RPMI8226 (cell line): ENCODE measurements at regions not wholly inside any gene's neighbourhood (a gene's known extent, or its start where the extent isn't known, plus 50 kb on each side); places are given as distances from the start of the nearest gene placed in this dataset.
A peak's percentile ranks its signal among the peaks of the same experiment; 100 is the strongest.

Experiments used
- DNase-seq: peaks from one replicate; pipeline ENCODE4 v3.0.0-alpha.2; 2015

DNA sequence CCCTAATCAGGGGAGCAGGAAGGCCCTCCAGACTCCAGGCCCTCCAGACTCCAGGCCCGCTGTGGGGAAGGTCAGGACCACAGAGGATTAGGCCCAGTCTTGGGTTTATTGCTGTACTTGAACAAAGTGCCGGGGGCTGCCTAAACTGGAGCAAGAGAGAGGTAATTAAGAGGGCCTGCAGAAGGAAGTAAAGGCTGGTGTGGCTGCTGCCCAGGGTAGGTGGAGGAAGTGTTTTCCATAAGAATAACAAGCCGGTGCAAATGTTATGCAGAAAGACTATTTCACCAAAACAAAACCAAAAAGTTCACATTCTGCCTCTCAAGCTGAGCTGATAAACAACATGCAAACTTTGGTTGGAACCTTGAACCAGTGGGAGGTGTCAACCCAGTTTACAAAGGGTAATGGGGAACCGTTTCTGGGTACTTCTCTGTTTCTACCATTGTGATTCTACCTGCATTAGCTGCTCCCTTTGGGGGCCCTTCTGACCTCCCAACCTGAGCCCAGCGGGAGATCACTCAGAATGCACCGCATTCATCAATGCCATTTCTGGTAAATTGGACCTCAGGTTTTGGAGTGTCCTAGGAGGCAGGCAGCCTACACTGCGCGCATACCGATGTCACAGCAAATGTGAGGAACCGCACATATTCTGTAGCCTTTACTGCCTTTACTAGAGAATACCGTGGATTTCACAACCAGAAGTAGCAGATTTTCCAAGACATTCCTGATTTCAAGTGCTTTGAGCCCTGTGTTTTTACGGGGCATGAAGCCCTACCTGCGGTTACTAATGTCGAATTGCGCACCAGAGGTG, 59.7 kb upstream of the BCOR start:
- DNase-seq = no peak

DNA sequence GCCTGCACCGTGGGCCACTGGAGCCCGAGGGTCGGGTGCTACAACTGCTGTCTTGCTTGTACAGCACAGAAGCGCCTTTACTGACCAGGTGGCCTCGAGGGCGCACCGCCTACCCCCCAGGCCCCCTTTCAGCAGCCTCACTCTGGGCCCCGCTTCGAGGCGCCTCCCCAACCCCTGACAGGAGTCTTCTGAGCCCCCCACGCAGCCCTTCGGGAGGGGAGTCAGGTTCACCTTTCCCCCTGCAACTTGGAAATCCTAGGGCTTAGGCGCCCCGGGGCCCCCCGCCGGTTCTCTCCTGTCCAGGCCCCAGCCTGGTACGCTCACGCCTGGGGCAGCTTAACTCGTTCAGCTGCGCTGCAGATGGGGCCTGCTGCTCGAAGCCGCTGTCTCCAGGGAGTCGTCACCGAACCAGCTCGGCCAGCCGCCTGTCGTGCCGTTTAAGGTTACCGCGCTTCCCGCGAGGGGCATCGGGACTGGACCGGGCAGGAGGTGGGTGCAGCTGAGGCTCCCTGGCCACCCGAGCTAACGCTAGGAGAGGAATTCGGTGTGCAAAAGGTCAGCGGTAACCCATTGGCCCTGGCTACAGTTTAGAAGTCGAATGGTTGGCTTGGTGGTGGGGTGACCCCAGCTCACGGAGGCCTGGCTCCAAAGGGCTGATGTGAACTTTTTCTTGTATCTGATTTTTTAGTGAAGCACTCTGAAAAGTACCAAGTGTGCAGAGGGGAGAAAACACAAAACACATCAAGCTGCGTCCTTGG, 58.9 kb upstream of the BCOR start:
- DNase-seq = no peak

DNA sequence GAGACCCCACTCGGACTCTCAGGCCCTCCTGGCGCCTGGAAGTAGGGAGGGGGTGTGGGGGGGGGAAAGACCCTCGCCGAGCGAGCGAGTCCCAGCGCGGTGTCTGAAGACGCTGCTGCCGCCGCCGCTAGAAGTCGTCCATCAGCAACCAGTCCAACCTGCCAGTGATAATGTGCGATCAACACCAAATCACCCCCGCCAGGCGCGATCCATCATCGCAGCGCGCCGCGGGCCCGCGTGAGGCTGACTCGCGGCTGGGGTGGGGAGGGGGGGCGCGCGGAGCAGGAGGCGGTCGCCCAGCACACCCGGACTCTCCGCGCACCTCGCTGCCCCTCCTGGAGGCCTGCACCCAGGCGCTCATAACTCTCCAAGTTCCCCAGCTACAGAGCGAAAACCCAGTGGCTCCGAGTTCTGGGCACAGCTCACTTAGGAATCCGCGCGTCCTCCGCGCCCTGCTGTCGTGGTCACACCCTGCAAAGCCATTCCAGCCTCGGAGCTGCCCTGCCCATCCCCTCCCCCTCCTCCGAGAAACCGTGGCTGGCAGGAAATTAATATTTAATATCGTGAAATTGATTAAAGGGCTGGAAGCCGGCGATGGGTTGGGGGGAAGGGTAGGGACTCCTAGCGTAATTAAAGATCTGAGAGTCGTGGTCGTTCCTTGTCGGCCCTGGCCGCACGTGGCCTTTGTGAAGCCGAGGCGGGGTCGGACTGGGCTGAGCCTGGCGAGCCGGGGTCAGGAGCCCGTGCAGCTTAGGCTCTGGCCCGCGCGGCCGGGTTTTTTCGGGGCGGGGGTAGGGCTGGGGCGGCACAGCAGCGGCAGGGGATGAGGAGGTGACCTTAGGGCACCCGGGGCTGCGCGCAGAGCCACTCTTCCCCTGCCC, 58.1 kb upstream of the BCOR start:
- DNase-seq = no peak

DNA sequence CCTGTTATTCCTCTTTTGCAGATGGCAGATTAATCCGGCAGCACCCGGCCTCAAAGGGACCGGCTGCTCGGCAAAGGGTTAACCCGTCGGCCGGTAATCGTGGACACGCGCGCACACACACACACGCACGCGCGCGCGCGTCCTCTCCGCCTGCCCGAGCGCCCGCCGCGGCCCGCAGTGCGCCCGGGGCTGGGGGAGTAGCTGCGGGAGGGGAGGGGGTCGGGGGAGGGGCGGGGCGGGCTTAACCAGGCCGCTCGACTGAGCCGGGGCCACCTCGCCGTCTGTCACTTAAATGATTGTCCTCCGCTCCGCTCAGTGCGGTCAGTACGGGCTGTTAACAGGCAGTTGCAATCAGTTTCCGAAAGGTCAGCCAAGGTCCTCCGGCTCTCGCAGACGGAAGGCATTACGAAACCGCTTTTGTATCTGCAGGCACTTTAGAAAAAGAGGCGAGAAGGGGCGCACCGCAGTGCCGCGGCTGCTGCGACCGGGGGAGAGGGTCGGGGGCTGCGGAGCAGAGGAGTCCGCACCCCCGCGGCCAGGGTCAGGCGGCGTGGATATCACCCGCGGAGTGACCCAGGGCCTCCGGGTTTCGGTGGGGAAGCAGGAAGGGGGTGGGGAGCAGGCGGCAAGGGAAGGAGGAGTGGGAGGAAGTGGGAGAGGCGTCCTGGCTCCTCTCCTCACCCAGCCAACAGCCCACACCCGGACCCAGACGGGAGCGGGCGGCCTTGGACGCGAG, 57.3 kb upstream of the BCOR start:
- peak; percentile 88 for DNase-seq

DNA sequence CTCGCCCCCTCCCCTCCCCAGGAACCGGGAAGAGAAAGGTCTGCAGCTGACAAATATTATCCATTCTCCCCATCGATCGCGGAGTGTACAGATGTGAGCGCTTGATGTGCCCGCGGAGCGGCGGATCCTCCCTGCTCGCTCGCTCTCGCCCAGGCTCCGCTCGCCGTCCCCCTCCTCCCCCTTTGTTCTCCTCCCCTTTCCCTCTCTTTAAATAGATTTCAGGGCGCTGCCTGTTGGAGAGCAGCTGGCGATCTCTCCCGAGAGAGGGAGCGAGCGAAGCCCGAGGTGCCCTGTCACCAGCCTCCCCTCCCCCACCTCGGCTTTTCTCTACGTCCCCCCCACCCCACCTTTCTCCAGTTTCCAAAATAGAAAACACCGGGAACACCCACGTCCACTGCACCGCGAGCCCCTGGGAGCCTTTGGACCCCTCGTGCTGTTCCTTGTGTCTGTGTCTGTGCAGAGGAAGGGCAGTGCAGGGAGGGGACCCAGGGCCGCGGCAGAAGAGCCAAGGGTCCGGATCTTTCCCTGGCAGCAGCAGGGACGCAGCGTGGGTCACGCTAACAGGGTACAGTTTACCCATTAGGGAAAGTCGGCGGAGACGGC, 56.6 kb upstream of the BCOR start:
- DNase-seq = peak; percentile 51

DNA sequence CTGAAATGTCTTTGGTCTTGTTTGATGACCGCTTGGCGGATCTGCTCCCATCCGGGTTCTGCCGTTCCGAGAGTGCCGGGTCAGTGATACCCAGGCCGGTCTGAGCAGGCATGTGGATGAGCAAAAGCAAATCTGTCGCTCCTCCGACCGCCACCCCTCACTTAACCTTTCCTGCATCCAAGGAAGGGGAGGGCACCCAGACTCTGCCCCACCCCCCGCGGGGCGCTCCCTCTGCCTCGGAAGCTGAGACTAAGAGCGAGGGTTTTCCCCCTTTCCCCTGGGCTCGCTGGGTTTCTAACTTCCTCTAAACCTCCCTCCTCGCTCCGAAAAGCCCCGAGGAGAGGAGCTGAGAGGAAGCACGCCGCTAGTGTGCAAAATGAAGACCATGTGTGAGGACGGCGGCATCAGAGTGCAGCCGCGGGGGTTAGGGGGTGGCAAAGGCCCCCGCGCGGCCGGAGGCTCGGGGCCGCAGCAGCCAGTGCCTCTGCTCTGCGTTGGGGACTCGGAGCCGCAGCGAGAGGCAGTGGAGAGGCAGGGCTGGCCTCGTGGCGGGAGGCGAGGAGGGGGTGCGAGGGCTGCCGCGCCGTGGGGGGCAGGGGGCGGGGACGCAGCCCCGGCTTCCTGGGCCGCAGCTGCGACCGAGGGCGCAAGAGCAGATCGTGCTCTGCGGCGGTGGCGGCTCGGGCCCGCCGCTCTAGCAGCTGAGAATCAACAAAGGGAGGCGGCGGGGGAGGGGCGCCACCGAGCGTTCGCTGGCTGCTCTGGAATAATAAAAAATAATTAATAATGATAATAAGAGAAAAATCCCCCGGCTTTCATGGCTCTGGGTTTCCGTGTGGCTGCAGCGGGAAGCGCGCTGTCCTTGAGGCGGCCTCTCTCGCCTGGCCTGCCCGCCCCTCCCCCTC, 55.8 kb upstream of the BCOR start:
- peak; percentile 82 for DNase-seq

DNA sequence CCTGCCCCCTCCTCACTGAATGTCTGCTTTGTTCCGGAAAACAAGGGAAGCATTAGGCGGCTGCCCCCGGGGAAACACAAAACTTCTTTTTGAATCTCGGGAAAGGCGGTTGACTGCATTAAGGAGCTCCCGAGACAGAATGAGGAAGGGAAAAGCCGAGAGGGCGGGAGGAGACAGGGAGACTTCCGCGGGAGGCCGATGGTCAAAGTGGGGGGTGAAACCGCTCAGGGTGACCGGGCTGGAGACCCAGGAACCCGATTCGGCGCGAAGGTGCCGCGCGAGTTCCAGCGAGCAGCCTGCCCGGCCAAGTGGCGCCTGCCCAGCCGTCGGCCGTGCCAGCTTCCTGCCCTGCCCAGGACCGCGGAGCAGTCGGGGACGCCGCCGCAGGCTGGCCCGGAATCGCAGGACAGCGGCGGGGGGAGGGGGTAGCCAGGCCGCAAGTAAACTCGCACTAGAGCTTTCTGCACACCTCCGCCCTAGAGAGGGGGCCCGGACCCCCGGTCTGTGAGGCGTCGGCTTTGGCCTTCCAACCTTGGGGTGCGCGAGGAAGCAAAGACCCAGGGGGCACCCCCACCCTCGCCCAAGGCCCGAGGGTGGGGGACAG, 55.1 kb upstream of the BCOR start:
- DNase-seq = peak; percentile 55

DNA sequence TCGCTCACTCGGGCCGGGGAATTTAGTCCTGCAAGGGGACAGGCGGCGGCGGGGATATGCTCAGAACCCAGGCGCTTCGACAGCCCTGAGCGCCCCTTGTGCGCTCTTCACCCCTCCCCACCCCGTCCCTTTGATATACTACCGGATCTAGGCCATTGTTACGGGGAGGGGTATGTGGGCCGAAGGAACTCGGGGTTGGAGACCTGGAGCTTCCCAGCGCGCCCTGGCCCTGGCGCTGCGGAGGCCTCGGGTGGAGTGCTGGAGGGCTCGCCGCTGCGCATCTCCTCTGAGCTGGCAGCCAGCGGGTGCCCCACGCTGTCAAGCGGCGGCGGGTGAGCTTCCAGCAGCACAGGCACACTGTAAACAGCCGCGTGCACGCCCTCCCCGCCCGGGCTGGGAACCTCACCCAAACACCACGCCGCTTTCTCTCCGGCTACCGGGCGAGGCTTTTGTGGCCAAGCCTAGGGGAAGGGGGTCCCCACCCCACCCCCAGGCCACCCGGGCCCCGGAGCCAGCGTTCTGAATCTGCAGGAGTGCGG, 54.5 kb upstream of the BCOR start:
- no peak for DNase-seq

DNA sequence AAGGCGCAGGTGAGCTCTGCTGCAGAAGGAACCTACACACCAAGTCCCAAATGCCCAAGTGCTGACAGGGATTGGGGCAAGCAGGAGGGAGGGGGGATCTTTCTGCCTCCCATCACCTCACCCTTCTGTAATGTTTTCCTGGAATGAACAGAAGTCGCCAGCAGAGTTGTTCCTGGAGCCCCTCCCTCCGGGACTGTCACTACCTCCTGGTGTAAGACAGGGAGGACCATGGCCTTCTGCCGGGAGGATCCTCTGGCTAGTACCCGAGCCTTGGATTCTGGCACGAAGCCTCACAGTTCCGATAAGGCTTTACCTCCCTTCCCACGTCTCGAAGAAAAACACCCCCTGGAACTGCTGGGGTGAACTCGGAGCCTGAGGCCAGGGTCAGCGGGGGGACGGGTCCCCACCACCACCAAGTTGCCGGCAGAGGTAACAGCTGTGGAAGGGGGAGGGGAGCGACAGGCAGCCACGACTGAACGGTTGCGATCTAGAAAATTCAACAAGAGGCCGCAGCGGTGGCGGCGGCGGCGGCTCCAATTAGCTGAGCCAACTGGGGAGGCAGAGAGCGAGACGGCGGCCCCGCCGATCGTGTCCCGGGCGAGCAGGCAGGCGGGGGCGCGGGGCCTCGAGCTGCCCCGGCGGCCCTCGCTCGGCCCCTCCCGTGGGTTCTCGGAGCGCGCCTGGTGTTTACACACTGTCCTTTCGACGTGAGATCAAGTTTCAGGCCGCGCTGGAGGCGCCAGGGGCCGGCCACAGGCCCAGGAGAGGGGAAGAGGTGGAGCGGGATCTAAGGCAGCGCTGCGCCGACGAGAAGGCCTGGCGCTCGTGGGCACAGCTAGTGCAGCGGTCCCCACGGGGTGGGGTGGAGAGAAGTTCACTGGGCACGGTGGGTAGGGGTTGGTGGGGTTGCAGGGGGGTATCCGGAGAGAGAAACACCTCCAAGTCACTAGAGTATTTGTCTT, 53.7 kb upstream of the BCOR start:
- no peak for DNase-seq

DNA sequence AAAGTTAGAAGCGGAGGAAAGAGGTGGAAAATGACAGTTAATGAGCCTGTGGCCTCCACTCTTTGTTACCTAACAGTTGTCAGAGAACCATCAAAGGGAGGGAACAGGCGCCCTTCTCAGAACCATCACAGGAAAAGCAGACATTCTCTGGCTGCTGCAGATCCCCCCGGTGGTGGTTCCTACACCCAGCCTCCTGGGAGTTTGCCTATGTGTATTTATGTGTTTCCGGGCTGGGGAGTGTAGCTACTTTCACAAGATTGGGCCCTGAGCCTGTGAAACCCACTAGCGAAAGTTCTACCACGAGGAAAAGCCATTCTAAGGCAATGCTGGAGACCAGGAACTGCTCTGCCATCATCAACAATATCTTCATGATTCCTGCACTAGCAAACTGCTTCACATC, 52.7 kb upstream of the BCOR start:
- no peak for DNase-seq

DNA sequence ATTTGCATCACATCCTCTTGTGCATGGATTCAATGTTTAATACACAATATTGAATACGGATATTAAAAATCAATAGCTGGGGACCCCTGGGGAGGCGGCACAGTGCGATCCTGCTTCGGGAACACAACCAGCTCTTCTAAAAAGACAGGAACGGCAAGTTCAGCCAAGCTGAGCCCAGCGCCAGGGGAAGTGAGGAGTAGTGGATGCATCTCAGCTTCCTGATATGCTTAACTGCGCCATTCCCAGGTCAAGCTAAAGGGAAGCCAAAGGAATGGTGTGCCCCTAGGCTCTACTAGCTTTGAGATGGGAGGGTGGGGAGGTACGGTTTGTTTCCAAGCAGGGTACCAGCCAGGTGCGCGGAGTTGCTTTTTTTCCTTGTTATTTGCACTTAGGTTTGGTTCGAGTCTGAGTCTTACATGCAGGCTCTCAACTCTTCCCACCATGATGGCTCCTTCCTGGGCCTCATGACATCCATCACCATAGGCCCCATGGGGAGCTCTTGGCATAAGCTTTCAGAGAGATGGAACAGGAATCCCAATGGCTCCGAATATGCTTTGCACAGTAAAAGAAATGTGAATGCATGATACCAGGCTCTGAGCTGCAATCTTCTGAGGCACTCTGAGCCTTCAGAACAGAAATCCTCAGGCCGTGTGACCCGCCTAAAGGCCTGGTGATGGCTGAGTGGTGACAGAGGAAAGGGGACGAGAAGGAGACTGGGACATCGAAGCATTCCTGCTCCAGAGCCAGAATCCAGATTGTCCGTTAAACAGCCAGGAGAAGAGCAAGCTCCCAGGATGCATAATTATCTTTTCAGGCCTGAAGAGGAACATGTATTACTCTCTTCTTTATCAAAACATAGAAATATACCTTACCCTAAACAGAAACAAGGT, 51.8 kb upstream of the BCOR start:
- DNase-seq = no peak

DNA sequence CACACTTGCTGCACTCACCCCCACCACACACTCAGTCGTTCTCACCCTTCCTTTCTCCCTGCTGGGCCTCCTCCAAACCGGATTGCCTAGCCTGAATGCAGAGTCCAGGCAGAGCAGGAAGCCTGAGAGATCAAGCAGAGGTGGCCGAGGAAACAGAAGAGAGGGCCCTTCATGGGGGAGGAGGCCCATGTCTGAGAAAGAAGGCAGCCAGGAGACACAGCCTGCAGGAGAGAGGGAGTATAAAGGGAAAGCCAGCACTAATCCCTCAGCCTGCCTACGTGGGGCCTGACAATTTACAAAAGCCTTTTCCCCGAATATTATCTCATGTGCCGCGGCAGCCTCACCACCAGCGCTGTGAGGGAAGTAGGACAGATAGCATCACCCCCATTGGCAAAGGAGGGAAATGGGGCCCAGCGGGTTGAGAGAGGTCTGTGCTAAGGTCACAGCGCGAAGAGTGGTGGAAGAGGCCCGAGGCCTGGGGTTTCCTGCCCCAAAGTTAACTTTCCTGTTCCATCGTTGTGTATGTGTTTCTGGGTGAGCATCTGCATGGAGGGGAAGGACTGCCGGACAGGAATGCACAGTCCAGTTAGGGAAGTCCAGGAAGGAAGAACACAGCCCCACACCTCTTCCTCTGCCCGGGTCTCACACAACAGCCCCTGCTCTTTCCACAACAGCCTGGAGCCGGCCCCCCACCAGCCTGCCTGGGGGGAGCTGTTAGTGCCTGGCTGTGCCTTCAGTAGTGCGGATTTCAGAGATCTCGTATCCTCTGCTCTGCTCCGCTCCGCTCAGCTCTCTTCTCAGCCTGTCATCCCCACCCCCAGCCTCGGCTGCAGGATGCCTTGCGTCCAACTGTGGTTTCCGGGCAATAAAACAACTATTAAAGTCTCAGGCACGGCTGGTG, 50.9 kb upstream of the BCOR start:
- DNase-seq = no peak

DNA sequence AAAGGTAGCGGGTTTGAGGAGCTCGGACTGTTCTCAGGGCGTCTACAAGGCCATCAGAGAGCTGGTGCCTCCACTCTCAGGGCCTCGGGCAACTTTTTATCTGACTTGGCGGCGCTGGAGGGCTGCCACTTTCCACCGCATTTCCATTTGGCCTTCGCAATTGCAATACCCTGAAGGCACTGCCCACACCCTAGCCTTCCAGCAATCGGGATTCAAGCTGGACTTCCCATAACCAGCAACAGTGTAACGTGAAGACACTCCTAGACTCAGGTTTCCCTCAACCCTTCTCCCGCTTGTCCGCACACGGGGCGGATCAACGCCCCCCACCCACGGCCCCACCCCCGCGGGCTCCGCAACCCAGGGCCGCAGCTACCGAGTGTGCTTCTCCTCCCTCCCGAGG, 50.2 kb upstream of the BCOR start:
- DNase-seq = no peak
